NCI-H460 (cell line): ENCODE measurements at regions not wholly inside any gene's neighbourhood (a gene's known extent, or its start where the extent isn't known, plus 50 kb on each side); places are given as distances from the start of the nearest gene placed in this dataset.
"Not testable (repeated sequence)": the region's sequence is repeated elsewhere in the genome, so short reads cannot be mapped to it uniquely, and the experiment has no call there.

ENCODE experiments used
- DNase-seq: peaks from one replicate; pipeline ENCODE4 v3.0.0-alpha.2; 2016; ENCODE audit warnings: low read depth; ENCODE audit errors: extremely low read depth

DNA sequence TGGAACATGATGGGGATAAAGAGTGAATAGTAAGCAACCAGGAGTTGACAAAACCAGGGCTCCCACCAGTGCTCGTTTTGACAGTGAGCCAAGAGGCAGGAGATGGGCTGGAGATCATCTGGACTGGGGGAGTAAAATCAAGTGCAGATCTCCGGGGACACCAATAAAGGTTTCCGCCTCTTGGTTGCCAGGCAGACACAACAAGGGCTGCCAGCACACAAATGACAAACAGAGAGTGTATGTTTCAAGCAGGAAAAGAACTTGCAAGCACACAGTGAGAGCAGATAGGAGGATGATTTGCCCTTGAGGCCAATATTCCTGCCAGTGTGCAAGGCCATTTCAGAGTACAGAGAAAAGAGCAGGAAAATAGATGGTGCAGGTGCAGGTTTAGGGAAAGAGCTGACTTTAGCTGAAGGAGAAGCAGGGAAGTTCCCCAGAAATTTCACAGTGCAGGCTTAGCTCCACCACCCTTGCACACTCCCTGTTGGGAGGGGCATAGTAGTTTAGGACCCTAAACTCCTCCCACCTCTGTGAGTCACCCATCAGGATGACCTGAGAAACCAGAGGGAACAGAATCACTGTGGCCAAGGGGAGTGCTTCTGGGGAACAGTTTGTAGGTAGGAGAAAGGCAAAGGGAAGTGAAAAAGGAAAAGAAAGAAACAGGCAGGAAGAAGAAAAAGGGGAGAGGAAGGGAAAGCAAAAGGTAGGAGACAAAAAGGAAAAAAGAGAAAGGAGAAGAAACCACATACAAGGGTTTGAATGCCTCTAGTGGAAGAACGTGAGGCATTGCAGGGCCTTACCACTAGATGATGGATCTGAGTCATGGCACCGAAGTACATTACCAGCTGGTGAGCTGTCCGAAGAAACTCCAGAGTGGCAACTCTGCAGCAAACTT is 404.4 kb downstream of the SLC6A15 start:
- peak; percentile 50 for DNase-seq

DNA sequence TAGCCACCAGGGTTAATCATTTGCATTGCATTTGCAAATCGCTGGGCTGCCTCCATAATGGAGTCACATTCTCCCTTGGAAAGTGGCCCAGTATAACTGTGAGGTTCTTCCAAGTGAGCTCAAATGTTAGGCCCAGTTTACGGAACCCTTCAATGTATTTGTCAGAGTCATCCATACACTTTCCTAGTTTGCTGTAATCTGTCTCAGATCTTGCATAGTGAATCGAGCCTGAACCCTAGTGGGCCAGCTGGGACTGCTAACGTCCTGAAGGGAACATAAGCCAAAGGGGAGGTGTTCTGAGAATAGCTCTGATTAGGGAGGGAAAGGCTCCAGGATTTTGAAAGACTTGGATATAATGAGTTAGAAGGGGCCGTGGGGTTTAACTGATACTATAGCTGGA is 406.3 kb downstream of the SLC6A15 start:
- DNase-seq, result no peak

DNA sequence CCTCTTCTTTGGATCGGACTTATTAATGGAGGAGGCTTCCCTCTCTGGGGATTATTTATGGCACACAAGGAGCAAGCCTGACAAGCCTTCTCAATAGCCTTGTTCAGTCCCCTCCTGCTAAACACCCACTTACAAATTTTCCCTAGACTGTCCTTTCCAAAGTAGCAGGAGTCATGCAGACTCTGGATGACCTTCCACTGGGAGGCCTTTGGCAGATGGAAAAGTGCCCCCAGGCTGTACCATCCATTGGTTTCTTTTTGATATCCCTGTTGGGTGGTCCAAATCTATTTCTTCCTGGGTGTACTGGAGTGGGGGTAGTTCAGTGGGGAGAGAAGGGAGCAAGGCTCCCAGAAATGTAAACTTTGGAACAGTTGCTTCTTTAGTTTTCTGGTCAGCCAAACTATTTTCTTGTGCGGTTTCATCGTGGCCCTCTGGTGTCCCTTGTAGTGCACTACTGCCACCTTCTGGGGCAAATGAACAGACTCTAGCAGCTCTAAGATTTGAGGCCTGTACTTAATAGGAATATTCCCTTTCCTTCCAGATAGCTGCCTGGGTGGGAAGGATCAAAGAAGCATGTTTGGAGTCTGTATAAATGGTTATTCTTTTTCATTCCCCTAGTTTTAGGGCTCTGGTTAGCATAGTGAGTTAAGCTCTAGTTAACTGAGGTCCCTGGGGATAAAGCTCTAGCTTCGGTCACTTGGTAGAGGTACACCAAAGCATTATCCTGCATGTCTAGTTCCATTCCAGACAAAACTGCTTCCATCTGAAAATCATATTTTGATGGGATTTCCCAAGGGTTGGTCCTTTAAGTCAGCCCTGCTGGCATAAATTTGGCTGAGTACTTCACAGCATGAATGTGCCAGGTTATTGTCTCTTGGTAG is 409.5 kb downstream of the SLC6A15 start:
- peak; percentile 60 for DNase-seq

DNA sequence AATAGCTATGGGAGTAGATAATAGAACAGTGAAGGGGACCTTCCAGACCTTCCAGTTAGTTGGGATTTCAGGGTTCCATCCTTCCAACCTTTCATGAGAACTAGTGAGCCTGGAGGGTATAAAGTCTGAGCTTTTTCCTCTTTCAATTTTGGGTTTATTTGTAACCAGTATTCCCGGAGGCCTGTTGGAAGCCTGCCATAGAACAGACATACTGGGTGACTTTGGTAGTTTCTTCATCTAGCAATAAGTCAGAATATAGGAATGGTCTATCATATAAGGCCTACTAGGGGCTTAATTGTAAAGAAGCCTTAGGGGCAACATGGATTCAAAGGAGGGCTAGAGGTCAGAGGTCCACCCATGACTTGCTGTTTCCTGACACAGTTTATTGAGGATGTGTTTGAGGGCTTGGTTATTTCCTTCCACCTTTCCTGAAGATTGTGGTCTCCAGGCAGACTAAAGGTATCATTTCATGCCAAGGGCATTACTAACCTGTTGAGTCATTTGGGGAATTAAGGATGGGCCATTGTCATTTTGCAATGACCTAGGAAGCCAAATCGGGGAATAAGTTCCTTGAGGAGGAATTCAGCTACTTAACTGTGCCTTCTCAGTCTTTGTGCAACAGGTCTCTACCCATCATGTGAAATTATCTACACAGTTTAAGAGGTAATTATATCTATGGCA is 410.3 kb downstream of the SLC6A15 start:
- DNase-seq, result no peak

DNA sequence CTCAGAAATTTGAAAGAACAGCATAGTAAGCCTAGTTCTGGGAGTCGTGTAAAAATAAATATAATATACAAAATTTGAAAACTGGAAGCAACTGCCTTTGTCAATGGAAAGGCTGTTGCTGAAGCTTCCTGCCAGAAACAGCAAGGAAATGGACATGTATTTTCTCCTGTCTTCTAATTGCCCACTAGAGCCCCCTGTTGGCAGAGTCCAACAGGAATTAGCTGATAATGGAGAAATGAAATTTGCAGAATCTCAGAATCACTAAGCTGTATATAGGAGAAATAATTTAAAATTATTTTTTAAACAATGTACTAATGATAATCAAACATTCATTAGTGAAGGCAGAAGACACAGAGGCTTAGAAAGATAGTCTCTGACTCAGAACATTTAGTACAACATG is 414.8 kb downstream of the SLC6A15 start:
- peak; percentile 26 for DNase-seq

- no peak for DNase-seq
Observed at GRCh38 chr12:84495711-84496110, 416.9 kb downstream of the SLC6A15 start.

DNA sequence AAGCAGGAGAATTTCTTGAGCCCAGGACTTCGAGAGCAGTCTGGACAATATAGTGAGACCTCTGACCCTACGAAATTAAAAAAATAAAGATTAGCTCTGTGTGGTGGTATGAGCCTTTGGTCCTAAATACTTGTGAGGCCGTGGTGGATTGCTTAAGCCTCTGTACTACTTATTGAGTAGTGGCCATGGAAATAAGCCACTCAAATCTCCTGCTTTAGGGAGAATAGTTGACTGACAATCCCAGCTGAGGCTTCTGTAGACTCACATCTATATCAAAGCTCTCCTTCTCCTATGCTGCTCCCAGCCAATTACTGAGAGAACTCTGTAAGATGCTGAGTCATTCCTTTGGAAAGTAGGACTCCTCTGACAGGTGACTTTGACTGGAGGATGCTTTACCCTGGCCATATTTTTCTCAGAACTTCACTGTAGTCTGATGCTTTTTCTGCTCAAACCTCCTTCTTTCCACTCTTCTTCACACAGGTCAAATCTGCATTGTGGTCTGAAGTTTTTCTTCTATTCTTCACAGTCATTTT is 420.2 kb downstream of the SLC6A15 start:
- DNase-seq, result no peak

GRCh38 chr12:84484798-84485197 is 427.8 kb downstream of the SLC6A15 start:
- DNase-seq, result no peak

- DNase-seq, result no peak
Observed at GRCh38 chr12:84480803-84481202, 431.8 kb downstream of the SLC6A15 start.

GRCh38 chr12:84470361-84470760 is 442.2 kb downstream of the SLC6A15 start:
- no peak for DNase-seq

GRCh38 chr12:84464616-84465015 is 448.0 kb downstream of the SLC6A15 start:
- no peak for DNase-seq

- DNase-seq, result no peak
Observed at GRCh38 chr12:84463741-84464495, 448.7 kb downstream of the SLC6A15 start.

DNA sequence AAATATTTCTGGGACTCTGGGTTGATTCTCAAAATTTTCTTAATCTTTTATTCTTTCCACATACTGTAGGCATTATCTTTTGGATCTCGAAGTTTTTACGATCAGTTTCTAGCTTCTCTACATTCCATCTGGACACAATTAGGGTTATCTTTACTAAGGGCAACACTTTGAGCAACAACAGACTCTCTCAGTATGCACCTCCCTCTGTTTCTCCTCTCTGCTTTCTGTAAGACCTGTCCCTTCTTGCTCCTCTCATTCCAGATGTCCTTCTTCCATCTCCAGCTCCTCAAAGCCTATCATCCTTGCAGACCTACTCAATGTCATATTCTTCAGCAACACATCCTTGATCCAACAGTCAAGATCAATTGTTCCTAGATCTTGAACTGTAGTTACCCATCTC is 457.0 kb downstream of the SLC6A15 start:
- DNase-seq, result no peak

GRCh38 chr12:84446478-84446877 is 466.1 kb downstream of the SLC6A15 start:
- not testable (repeated sequence) for DNase-seq

GRCh38 chr12:84436134-84436533 is 476.5 kb downstream of the SLC6A15 start:
- DNase-seq, result no peak

DNA sequence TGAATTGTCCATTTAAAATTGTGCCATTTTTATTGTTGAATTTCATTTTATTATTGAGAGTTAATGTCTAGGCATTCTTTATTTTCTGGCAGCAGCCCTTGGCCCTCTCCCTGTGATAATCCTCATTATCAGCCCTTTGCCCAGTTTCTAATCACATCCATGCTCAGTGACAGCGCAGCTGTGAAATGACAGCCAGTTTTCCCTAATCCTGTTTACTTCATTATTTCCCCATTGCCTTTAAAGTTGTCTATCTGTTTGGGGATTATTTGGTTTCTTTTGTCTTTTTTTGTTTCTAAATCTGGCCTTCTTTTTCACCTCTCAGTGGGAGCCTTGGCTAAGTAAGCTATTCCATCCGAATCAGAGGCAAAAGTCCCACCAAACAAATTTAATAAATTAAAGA is 476.9 kb downstream of the SLC6A15 start:
- no peak for DNase-seq

GRCh38 chr12:84422340-84422739 is 490.3 kb downstream of the SLC6A15 start:
- DNase-seq, result no peak

- DNase-seq, result no peak
Observed at GRCh38 chr12:84421103-84421502, 491.5 kb downstream of the SLC6A15 start.

DNA sequence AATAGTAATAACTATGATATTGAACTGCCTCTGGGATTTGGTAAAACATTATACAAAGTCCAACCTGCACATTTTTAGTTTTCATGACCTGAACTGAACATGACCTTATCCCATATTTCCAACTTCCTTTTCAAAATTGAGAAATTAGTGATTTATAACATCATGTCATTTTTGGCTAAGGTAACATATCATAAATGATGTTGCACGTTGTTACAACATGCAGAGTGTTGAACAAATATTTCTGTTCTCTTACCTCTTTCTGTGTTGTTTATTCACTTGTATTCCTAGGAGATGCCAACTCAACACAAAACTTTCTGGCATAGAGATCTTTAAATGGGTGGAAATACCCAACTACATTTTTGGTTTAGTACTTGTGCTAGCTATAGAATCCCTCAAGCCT is 496.0 kb downstream of the SLC6A15 start:
- no peak for DNase-seq

DNA sequence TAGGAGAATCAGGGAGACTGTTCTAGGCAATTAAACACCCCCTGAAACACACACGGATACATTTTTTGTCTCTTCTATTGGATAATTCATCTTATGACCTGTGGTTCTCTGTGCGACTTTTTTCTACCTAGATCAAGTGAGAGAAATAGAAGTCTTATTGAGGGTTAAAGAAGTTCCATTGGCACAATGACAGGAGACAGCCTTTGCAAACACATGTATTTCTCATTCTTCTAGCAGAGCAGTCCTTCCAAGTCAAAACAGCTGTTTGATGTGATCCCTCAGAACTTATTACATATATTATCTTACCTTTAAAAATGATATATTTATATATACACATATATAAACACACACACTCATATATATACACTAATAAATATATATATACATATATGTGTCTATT is 496.7 kb downstream of the SLC6A15 start:
- DNase-seq, result no peak
